ENCODE measurements at regions not wholly inside any gene's neighbourhood (a gene's known extent, or its start where the extent isn't known, plus 50 kb on each side); places are given as distances from the start of the nearest gene placed in this dataset.

DNA sequence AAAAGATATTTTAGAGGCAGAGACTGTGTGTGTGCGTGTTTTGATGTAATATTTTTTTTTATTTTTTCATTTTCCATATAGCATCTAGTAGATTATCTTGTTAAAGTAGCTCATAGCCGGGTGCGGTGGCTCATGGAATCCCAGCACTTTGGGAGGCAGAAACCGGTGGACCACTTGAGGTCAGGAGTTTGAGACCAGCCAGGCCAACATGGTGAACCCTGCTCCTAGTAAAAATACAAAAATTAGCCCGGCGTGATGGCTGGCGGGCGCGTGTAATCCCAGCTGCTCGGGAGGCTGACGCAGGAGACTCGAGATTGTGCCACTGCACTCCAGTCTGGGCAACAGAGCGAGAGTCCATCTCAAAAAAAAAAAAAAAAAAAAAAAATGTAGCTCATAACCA lies 1481.2 kb upstream of the CADM2 start:
- in situ Hi-C loops (cut with MboI): no loop called here
- no peak for ATAC-seq
- Histone ChIP-seq H3K27ac (ENCODE audit: extremely low read depth, low read depth, low read length) (no peak overlapping the region), H3K9ac (ENCODE audit: insufficient read depth in 1 of 2, low read depth in 2 of 2, low read length in 2 of 2) (no peak overlapping the region), H3K9me1 (ENCODE audit: control insufficient read depth, insufficient read depth, low read length) (no peaks in the 10 kb centered on the region), H3K4me1 (replicated peaks in 1 of 2; ENCODE audit: control insufficient read depth in 2 of 2, insufficient read depth in 2 of 2, low read length in 2 of 2) (no peaks in the 10 kb centered on the region), H4K20me1 (replicated peaks; ENCODE audit: control insufficient read depth, insufficient read depth, low read length) (no peaks in the 10 kb centered on the region), H3K27me3 (ENCODE audit: control insufficient read depth in 2 of 2, insufficient read depth in 2 of 2, low read length in 2 of 2) (no peaks in the 10 kb centered on the region), H3K36me3 (ENCODE audit: control insufficient read depth, insufficient read depth, low read length) (no peaks in the 10 kb centered on the region), H3K4me3 (no peak overlapping the region), H3K9me3 (replicated peaks; ENCODE audit: control insufficient read depth, insufficient read depth, low read depth, low read length) (no peaks in the 10 kb centered on the region), H2AFZ (ENCODE audit: low read depth, low read length) (no peak overlapping the region), H3K79me2 (ENCODE audit: control insufficient read depth, insufficient read depth, low read length) (no peaks in the 10 kb centered on the region), H3K4me2 (ENCODE audit: insufficient read depth, low read length) (no peak overlapping the region)
- BruUV-seq (replicated peaks): no TSS peak
- CTCF ChIA-PET (ENCODE audit: low intra/inter-chr PET ratio): no interaction called here
- no peak for DNase-seq (ENCODE audit: extremely low read depth in 1 of 4, low spot score in 3 of 4)
- intact Hi-C loops (cut with micrococcal nuclease): no loop called here
- no peak for FAIRE-seq
- 2% methylated on average over 12 of the region's 13 CpGs for WGBS (ENCODE audit: insufficient coverage, low coverage, missing lambda C conversion rate)
- POLR2A ChIA-PET: no interaction called here
- TF ChIP-seq CC2D1A (IDR thresholded peaks at IDR 0.05): no peak
- no peak for TF ChIP-seq ZNF143 (CRISPR knock-in tag; IDR thresholded peaks at IDR 0.05)
- no peak for TF ChIP-seq ZNF76 (CRISPR knock-in tag; IDR thresholded peaks at IDR 0.05; ENCODE audit: borderline replicate concordance)
- TF ChIP-seq, protein P1, sequence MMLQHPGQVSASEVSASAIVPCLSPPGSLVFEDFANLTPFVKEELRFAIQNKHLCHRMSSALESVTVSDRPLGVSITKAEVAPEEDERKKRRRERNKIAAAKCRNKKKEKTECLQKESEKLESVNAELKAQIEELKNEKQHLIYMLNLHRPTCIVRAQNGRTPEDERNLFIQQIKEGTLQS (IDR thresholded peaks at IDR 0.05): no peak
- TF ChIP-seq, protein P1 (CRISPR knock-in tag; conservative IDR thresholded peaks at IDR 0.05): no peak
- no peak for TF ChIP-seq ZNF239 (CRISPR knock-in tag; IDR thresholded peaks at IDR 0.05)
- TF ChIP-seq NFE2 (IDR thresholded peaks at IDR 0.05; ENCODE audit: low read depth): no peak
- no peak for TF ChIP-seq FOXJ3 (CRISPR knock-in tag; IDR thresholded peaks at IDR 0.05)
- no peak for TF ChIP-seq ZFX (CRISPR knock-in tag; IDR thresholded peaks at IDR 0.05)
- TF ChIP-seq, protein P2, sequence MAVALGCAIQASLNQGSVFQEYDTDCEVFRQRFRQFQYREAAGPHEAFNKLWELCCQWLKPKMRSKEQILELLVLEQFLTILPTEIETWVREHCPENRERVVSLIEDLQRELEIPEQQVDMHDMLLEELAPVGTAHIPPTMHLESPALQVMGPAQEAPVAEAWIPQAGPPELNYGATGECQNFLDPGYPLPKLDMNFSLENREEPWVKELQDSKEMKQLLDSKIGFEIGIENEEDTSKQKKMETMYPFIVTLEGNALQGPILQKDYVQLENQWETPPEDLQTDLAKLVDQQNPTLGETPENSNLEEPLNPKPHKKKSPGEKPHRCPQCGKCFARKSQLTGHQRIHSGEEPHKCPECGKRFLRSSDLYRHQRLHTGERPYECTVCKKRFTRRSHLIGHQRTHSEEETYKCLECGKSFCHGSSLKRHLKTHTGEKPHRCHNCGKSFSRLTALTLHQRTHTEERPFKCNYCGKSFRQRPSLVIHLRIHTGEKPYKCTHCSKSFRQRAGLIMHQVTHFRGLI (CRISPR knock-in tag; IDR thresholded peaks at IDR 0.05): no peak
- TF ChIP-seq SLC30A9 (CRISPR knock-in tag; IDR thresholded peaks at IDR 0.05): no peak
- no peak for TF ChIP-seq POU5F1 (IDR thresholded peaks at IDR 0.05; ENCODE audit: borderline replicate concordance, low read depth, low read length, partially characterized antibody)
- TF ChIP-seq, protein P3, sequence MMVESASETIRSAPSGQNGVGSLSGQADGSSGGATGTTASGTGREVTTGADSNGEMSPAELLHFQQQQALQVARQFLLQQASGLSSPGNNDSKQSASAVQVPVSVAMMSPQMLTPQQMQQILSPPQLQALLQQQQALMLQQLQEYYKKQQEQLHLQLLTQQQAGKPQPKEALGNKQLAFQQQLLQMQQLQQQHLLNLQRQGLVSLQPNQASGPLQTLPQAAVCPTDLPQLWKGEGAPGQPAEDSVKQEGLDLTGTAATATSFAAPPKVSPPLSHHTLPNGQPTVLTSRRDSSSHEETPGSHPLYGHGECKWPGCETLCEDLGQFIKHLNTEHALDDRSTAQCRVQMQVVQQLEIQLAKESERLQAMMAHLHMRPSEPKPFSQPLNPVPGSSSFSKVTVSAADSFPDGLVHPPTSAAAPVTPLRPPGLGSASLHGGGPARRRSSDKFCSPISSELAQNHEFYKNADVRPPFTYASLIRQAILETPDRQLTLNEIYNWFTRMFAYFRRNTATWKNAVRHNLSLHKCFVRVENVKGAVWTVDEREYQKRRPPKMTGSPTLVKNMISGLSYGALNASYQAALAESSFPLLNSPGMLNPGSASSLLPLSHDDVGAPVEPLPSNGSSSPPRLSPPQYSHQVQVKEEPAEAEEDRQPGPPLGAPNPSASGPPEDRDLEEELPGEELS (CRISPR knock-in tag; IDR thresholded peaks at IDR 0.05; ENCODE audit: borderline replicate concordance): no peak

Data from K562 (cell line).